IMR-90 (cell line): ENCODE measurements at regions not wholly inside any gene's neighbourhood (a gene's known extent, or its start where the extent isn't known, plus 50 kb on each side); places are given as distances from the start of the nearest gene placed in this dataset.

Experiments used
- ATAC-seq: fragments of 200-7000 bp; cut with Tn5 transposase; 2 replicates; pipeline ENCODE4 v1.9.1; 2020; ENCODE audit warnings: low read depth, mild to moderate bottlenecking, moderate library complexity
- BruUV-seq: library from RNA; stranded (reverse); fragments of 400-500 nt; replicated peaks from 2 replicates; lab custom pipeline; 2021; lab: Mats Ljungman, UMichigan
- CTCF ChIA-PET: fragments of 300-600 bp; formaldehyde crosslinking; extraction: SDS; loops from one replicate; lab custom pipeline; 2021; ENCODE audit warnings: antibody characterized with exemption; lab: Yijun Ruan, JAX
- POLR2A ChIA-PET: fragments of 300-600 bp; sonication (Branson Sonifier 250); formaldehyde crosslinking; loops from one replicate; lab custom pipeline; 2022; ENCODE audit warnings: antibody characterized with exemption; ENCODE audit not compliant: unreplicated experiment; lab: Charles Lee
- DNase-seq: peaks from one replicate; pipeline ENCODE4 v3.0.0; 2013
- H2AFZ ChIP-seq: replicated peaks from 2 replicates; pipeline ENCODE3; 2013; ENCODE audit warnings: low read length, mild to moderate bottlenecking; ENCODE audit not compliant: poor library complexity
- H2AK5ac ChIP-seq: 2 replicates; pipeline ENCODE4 v1.6.1; 2013; ENCODE audit warnings: low read depth, low read length, inconsistent platforms
- H2AK9ac ChIP-seq: replicated peaks from 2 replicates; pipeline ENCODE3; 2013; ENCODE audit warnings: mild to moderate bottlenecking, low read depth, low read length, moderate library complexity; ENCODE audit not compliant: poor library complexity
- H2BK120ac ChIP-seq: 2 replicates; pipeline ENCODE4 v1.6.1; 2013; ENCODE audit warnings: low read depth, low read length, inconsistent platforms
- H2BK15ac ChIP-seq: 3 replicates; pipeline ENCODE4 v1.6.1; 2013; ENCODE audit warnings: low read depth, low read length, inconsistent platforms
- H2BK20ac ChIP-seq: 2 replicates; pipeline ENCODE4 v1.6.1; 2013; ENCODE audit warnings: low read depth, mild to moderate bottlenecking, inconsistent platforms, low read length, moderate library complexity
- H2BK5ac ChIP-seq: 2 replicates; pipeline ENCODE4 v1.6.1; 2013; ENCODE audit warnings: mild to moderate bottlenecking, low read depth, low read length, inconsistent platforms; ENCODE audit not compliant: poor library complexity, severe bottlenecking
- H3K14ac ChIP-seq: replicated peaks from 2 replicates; pipeline ENCODE4 v1.6.1; 2013; ENCODE audit warnings: low read depth, low read length, inconsistent platforms
- H3K18ac ChIP-seq: 2 replicates; pipeline ENCODE4 v1.6.1; 2013; ENCODE audit warnings: low read depth, low read length, control low read depth
- H3K23ac ChIP-seq: 2 replicates; pipeline ENCODE4 v1.6.1; 2013; ENCODE audit warnings: low read depth, low read length, inconsistent platforms
- H3K27ac ChIP-seq: 2 replicates; pipeline ENCODE4 v1.5.1; 2013; ENCODE audit warnings: mild to moderate bottlenecking, control low read depth, low read length; ENCODE audit not compliant: insufficient read depth
- H3K27me3 ChIP-seq: 2 replicates; pipeline ENCODE4 v1.6.1; 2013; ENCODE audit warnings: low read length; ENCODE audit not compliant: control insufficient read depth, insufficient read depth
- H3K36me3 ChIP-seq: 2 replicates; pipeline ENCODE4 v1.6.1; 2013; ENCODE audit warnings: low read length, mixed read lengths; ENCODE audit not compliant: control insufficient read depth, insufficient read depth
- H3K4ac ChIP-seq: 2 replicates; pipeline ENCODE4 v1.6.1; 2013; ENCODE audit warnings: low read depth, low read length, inconsistent platforms
- H3K4me1 ChIP-seq: 2 replicates; pipeline ENCODE4 v1.6.1; 2013; ENCODE audit warnings: low read length, mixed read lengths; ENCODE audit not compliant: control insufficient read depth, insufficient read depth
- H3K4me2 ChIP-seq: 2 replicates; pipeline ENCODE4 v1.6.1; 2013; ENCODE audit warnings: low read depth, mild to moderate bottlenecking, control low read depth, low read length, moderate library complexity
- H3K4me3 ChIP-seq: 2 replicates; pipeline ENCODE4 v1.5.1; 2013; ENCODE audit warnings: low read depth, mild to moderate bottlenecking, control low read depth, low read length, moderate library complexity; ENCODE audit not compliant: insufficient read depth
- H3K56ac ChIP-seq: 2 replicates; pipeline ENCODE4 v1.6.1; 2013; ENCODE audit warnings: low read length, inconsistent platforms; ENCODE audit not compliant: insufficient read depth; ENCODE audit errors: extremely low read depth
- H3K79me1 ChIP-seq, 2 experiments: 2 replicates each; pipeline ENCODE4 v1.6.1; 2013; ENCODE audit warnings: low read length in 2 of 2, inconsistent platforms in 1 of 2, low read depth in 1 of 2
- H3K9ac ChIP-seq: 2 replicates; pipeline ENCODE4 v1.6.1; 2013; ENCODE audit warnings: low read depth, low read length, control low read depth
- H3K9me1 ChIP-seq: 2 replicates; pipeline ENCODE4 v1.6.1; 2013; ENCODE audit warnings: low read length, inconsistent platforms; ENCODE audit not compliant: insufficient read depth
- H3K9me3 ChIP-seq: 2 replicates; pipeline ENCODE4 v1.6.1; 2013; ENCODE audit warnings: low read length; ENCODE audit not compliant: control insufficient read depth, insufficient read depth
- H4K20me1 ChIP-seq: 2 replicates; pipeline ENCODE4 v1.6.1; 2013; ENCODE audit warnings: low read length, inconsistent platforms; ENCODE audit not compliant: insufficient read depth
- H4K5ac ChIP-seq: 2 replicates; pipeline ENCODE4 v1.6.1; 2013; ENCODE audit warnings: mild to moderate bottlenecking, low read depth, low read length, control low read depth
- H4K8ac ChIP-seq, 2 experiments: 2 replicates each; pipeline ENCODE4 v1.6.1; 2013; ENCODE audit warnings: low read depth in 2 of 2, low read length in 2 of 2, control low read depth in 1 of 2, inconsistent platforms in 1 of 2
- H4K91ac ChIP-seq: 2 replicates; pipeline ENCODE4 v1.6.1; 2013; ENCODE audit warnings: low read depth, low read length, inconsistent platforms; ENCODE audit not compliant: insufficient read depth
- BHLHE40 ChIP-seq: fragments of 150-350 bp; IDR thresholded peaks from 2 replicates; pipeline ENCODE4 v1.6.1; 2016; ENCODE audit warnings: mild to moderate bottlenecking, low read depth, low read length
- CEBPB ChIP-seq: IDR thresholded peaks from 2 replicates; pipeline ENCODE4 v1.6.1; 2012; ENCODE audit warnings: low read depth, low read length, improper control_type of control experiment
- CHD1 ChIP-seq: IDR thresholded peaks from 2 replicates; pipeline ENCODE4 v1.6.1; 2012; ENCODE audit warnings: low read depth, low read length, improper control_type of control experiment
- MAFK ChIP-seq: IDR thresholded peaks from 2 replicates; pipeline ENCODE4 v1.6.1; 2012; ENCODE audit warnings: low read depth, low read length, improper control_type of control experiment
- MXI1 ChIP-seq: IDR thresholded peaks from 2 replicates; pipeline ENCODE4 v1.6.1; 2012; ENCODE audit warnings: low read depth, mild to moderate bottlenecking, low read length, moderate library complexity, borderline replicate concordance
- NFE2L2 ChIP-seq: fragments of 150-350 bp; IDR thresholded peaks from 2 replicates; pipeline ENCODE4 v1.6.1; 2016; ENCODE audit warnings: low read depth, mild to moderate bottlenecking, low read length
- POLR2A ChIP-seq: IDR thresholded peaks from 2 replicates; pipeline ENCODE4 v1.6.1; 2012; ENCODE audit warnings: mild to moderate bottlenecking, low read depth, low read length
- RAD21 ChIP-seq: IDR thresholded peaks from 2 replicates; pipeline ENCODE4 v1.6.1; 2012; ENCODE audit warnings: low read length, improper control_type of control experiment
- RCOR1 ChIP-seq: IDR thresholded peaks from 2 replicates; pipeline ENCODE4 v1.6.1; 2012; ENCODE audit warnings: mild to moderate bottlenecking, low read length, improper control_type of control experiment; ENCODE audit not compliant: insufficient replicate concordance
- RFX5 ChIP-seq: IDR thresholded peaks from 2 replicates; pipeline ENCODE4 v1.8.0; 2012; ENCODE audit warnings: low read depth, mild to moderate bottlenecking, low read length, moderate library complexity
- SMC3 ChIP-seq: fragments of 150-350 bp; IDR thresholded peaks from 2 replicates; pipeline ENCODE4 v1.6.1; 2016; ENCODE audit warnings: low read depth, mild to moderate bottlenecking, antibody characterized with exemption, low read length, moderate library complexity
- USF2 ChIP-seq: fragments of 150-350 bp; IDR thresholded peaks from 2 replicates; pipeline ENCODE4 v1.6.1; 2017; ENCODE audit warnings: mild to moderate bottlenecking, antibody characterized with exemption, low read length, low read depth
- WGBS, 2 experiments: methylation state at CpG; one replicate each; pipeline versions ENCODE4 v1.1.5 to v1.1.7; 2013; ENCODE audit warnings: missing lambda C conversion rate in 2 of 2; ENCODE audit not compliant: insufficient read length in 1 of 2; ENCODE audit errors: extremely low coverage in 2 of 2; 5-methylcytosine and 5-hydroxymethylcytosine counted together
- dilution Hi-C: fragments of 300-500 bp; cut with HindIII; formaldehyde crosslinking; loops from one replicate; pipeline ENCODE4 v1.14.3; 2018; ENCODE audit warnings: low sequenced_read_pairs; ENCODE audit not compliant: unreplicated experiment
- in situ Hi-C: fragments of 300-500 bp; cut with MboI; formaldehyde crosslinking; loops from 3 replicates; pipeline ENCODE4 v1.14.3; 2019; ENCODE audit warnings: low sequenced_read_pairs, inconsistent platforms, mixed read lengths
- intact Hi-C: fragments of 100-400 bp; cut with micrococcal nuclease; formaldehyde crosslinking; loops from 2 replicates; pipeline ENCODE4 v1.10.0; 2022
- TF ChIP-seq, protein P1 (sequence below): fragments of 150-350 bp; IDR thresholded peaks from 2 replicates; pipeline ENCODE4 v1.6.1; 2016; ENCODE audit warnings: low read depth, mild to moderate bottlenecking, low read length, moderate library complexity, borderline replicate concordance

GRCh38 chr1:34645919-34646318 is 108.9 kb upstream of the GJB5 start:
- dilution Hi-C loops: no loop called here
- no peak overlapping the region for H3K9ac ChIP-seq
- no peak overlapping the region for H2BK120ac ChIP-seq
- no peak overlapping the region for H2BK15ac ChIP-seq
- no peak overlapping the region for H2AK9ac ChIP-seq
- H3K27me3 ChIP-seq: no peaks in the 10 kb centered on the region
- no peak overlapping the region for H2BK5ac ChIP-seq
- no peak overlapping the region for H3K23ac ChIP-seq
- no peak overlapping the region for H2AFZ ChIP-seq
- no peaks in the 10 kb centered on the region for H3K36me3 ChIP-seq
- H2AK5ac ChIP-seq: no peak overlapping the region
- H3K4me3 ChIP-seq: no peak overlapping the region
- ATAC-seq: no peak
- WGBS, 2 experiments: no CpG with 5 or more reads among the region's 3 CpGs
- no peak overlapping the region for H4K8ac ChIP-seq
- no peak overlapping the region for H4K91ac ChIP-seq
- peaks cover 2% of the 10 kb centered on the region; the same call in 1 of the 2 replicates for H3K9me3 ChIP-seq
- H3K14ac ChIP-seq: no peak overlapping the region
- no peaks in the 10 kb centered on the region for H3K79me1 ChIP-seq
- CTCF ChIA-PET: interaction anchor here (0.8 kb wide), 1 partner anchor 29 kb away, joined by 3 read pairs; no protein-coding TSS in a partner anchor
- H3K4ac ChIP-seq: no peak overlapping the region
- DNase-seq: no peak
- no peak overlapping the region for H2BK20ac ChIP-seq
- no peak for TF ChIP-seq CHD1
- no peak for TF ChIP-seq RFX5
- TF ChIP-seq SMC3: no peak
- TF ChIP-seq CEBPB: no peak
- TF ChIP-seq MAFK: no peak
- no peak for TF ChIP-seq RAD21
- TF ChIP-seq NFE2L2: no peak
- TF ChIP-seq USF2: no peak
- no peak for TF ChIP-seq MXI1
- no peak for TF ChIP-seq POLR2A
- TF ChIP-seq, protein P1, sequence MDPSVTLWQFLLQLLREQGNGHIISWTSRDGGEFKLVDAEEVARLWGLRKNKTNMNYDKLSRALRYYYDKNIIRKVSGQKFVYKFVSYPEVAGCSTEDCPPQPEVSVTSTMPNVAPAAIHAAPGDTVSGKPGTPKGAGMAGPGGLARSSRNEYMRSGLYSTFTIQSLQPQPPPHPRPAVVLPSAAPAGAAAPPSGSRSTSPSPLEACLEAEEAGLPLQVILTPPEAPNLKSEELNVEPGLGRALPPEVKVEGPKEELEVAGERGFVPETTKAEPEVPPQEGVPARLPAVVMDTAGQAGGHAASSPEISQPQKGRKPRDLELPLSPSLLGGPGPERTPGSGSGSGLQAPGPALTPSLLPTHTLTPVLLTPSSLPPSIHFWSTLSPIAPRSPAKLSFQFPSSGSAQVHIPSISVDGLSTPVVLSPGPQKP: no peak
- no peak for TF ChIP-seq BHLHE40
- no peak for TF ChIP-seq RCOR1
- H3K18ac ChIP-seq: no peak overlapping the region
- BruUV-seq: no TSS peak
- H3K27ac ChIP-seq: no peak overlapping the region
- H3K9me1 ChIP-seq: no peaks in the 10 kb centered on the region
- intact Hi-C loops: loop anchor here (1.0 kb wide), 1 partner anchor 11 kb away; no protein-coding TSS in a partner anchor
- POLR2A ChIA-PET: no interaction called here
- H3K4me2 ChIP-seq: no peak overlapping the region
- H3K4me1 ChIP-seq: no peaks in the 10 kb centered on the region
- in situ Hi-C loops: no loop called here
- H4K20me1 ChIP-seq: no peaks in the 10 kb centered on the region
- no peak overlapping the region for H4K5ac ChIP-seq
- H3K56ac ChIP-seq: no peak overlapping the region
